GM19372 (cell line): ENCODE measurements at regions not wholly inside any gene's neighbourhood (a gene's known extent, or its start where the extent isn't known, plus 50 kb on each side); places are given as distances from the start of the nearest gene placed in this dataset.
"Not testable (repeated sequence)": the region's sequence is repeated elsewhere in the genome, so short reads cannot be mapped to it uniquely, and the experiment has no call there.

Experiments
- ATAC-seq: cut with Tn5 transposase; IDR thresholded peaks from one replicate; pipeline ENCODE4 v1.9.1; 2021; ENCODE audit warnings: mild to moderate bottlenecking, low read depth, moderate library complexity; ENCODE audit not compliant: unreplicated experiment

DNA sequence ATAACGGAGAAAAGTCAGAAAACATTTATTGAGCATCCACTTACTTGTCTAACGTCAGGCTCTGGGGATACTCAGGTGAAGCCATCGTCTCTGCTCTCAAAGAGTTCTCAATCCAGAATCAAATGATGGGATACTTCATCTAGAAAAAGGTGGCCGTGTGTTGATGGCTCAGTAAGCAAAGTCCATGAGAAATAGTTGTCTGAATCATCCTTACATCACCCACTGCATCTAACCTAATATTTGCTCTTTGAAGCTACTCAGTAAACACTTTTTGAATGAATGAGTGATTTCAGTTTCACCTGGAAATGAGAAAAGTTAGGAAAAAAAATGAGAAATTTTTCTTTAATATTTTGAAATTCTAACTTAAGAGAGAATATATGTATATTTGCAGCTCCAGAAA lies 155.3 kb upstream of the PKN2 start:
- ATAC-seq, result no peak

DNA sequence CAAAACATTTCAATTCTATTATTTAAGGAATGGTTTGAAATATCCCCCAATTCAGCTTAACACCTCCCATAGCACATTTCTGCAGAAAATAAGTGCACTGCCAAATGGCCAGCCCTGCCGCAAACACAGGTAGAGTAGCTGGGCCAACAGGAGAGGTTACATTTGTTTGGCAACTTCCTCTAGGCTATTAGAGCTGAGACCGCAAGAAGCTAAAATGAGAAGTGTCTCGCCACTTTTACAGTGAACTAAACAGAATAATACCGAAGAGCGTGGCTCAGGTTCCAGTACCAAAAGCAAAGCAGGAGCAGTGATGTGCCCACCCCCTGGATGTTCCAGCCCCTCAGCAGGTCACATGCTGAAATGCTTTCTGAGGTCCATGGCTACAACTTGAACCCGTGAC lies 154.5 kb upstream of the PKN2 start:
- ATAC-seq, result no peak

DNA sequence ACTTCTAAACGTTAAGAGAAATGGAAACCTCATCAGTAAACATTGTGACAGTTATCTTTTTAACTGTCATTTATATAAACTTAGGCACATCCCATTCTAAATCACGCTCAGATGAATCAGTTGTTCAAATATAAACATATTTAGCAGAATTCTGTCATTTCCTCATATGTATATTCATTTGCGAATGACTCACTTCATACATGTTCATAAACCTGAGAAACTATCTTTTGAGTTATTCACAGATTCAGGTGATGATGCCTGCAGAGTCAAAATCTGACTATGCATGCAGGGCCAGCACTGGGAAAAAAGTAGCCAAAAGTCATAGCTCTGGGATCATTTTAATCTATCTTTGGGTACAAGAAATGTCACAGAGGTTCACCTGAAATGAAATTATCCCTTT lies 153.8 kb upstream of the PKN2 start:
- no peak for ATAC-seq

DNA sequence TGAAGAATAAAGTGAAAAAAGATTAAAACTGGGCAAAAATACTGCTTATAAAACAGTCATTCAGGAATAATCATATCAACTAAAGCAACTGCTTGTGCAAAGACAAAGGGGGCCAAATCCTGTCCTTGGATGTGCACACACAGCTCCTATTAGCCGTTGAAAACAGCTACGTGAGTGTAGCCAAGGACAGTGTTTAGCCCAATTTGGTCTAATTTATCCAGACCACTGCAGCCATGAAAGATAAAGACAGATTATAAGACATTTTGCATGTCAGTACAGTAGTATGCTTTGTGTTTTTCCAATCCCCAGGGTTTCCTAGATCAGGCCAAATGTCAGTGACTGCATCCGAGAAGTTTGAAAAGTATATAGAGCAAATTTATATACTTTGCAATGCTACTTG lies 146.3 kb upstream of the PKN2 start:
- ATAC-seq, result no peak

DNA sequence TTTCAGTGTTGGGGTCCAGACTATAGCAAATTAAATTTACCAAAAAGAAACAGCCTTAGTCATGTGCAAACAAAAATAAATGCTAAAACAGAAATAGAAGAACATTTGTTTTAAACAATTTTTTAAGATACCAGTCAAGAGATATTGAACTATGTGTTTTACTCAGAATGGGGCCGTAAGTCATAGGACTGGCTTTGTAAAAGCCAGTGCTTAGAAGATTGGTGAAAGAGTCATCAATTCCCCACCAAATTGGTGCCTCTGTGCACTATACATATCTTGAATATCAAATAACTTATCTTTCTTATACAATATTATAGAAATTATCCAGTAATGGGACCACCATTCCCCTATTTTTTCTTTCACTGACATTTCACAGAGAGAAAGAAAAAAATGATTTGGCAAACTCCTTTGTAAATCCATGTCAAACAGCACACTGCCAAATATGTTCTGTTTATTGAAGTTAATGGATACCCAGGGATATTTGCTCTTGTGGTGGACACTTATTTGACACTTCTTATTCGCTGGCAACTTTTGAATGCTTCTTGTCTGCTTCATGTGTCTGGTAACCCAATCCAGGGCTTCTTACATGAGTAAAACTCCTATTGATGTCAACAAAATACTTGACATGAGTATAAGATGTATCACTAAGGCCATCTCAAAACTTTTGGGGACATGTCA lies 145.7 kb upstream of the PKN2 start:
- ATAC-seq, result no peak

DNA sequence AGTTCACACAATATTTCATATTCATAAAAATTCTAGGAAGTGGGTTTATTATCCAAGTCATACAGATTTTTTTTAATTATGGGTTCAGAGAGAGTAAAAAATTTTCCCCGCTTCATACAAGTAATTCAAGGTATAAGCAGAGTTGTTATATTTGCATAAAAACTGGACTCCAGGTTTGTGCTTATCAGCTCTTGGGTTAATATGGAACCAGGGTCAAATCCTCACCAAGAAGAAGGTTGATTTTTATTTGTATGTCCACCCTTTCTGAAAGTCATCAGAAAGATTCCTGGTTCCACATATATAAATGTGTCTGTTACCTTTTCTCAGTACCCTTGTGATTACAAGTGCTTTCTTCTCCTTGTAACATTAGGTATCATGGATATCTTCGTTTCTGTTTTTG lies 143.8 kb upstream of the PKN2 start:
- ATAC-seq, result no peak

- no peak for ATAC-seq
Observed at GRCh38 chr1:88541596-88541995, 142.5 kb upstream of the PKN2 start.

GRCh38 chr1:88544195-88544594 lies 139.9 kb upstream of the PKN2 start:
- no peak for ATAC-seq

DNA sequence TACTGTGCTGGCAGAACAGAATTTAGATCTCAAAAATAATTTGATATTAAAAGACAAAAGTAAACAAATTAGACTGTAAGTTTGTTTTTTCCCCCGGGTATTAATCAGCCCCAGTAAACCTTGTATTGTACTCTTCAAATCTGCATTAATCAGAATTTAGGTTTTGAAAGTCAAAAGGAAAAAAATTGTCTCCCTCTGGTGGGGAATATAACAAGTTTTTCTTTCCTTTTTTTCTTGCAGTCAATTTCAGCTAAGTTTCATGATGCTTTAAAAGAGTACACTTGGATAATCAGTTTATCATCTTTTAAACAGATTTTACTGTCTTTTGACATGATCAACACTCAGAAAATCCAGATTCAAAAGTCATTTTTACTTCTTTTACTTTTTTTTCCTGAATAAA lies 134.5 kb upstream of the PKN2 start:
- no peak for ATAC-seq

DNA sequence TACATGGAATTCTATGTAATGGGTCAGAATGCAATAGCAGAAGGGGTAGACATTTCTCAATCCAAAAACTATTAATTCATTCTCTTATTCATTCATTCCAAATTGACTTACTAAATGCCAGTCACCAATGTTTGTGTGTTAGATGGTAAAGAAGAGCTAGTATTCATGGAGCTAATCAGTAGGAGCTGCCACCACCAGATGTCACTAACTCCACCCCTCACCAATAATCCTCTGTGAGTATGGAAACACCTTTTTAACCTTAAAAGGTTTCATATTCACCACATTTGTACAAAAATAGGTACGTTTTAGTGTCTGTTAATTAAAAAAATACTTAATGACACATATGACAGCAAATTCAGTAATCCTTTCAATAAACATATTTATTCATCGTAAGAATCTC lies 131.8 kb upstream of the PKN2 start:
- no peak for ATAC-seq

GRCh38 chr1:88557014-88557413 lies 127.1 kb upstream of the PKN2 start:
- ATAC-seq, result no peak

DNA sequence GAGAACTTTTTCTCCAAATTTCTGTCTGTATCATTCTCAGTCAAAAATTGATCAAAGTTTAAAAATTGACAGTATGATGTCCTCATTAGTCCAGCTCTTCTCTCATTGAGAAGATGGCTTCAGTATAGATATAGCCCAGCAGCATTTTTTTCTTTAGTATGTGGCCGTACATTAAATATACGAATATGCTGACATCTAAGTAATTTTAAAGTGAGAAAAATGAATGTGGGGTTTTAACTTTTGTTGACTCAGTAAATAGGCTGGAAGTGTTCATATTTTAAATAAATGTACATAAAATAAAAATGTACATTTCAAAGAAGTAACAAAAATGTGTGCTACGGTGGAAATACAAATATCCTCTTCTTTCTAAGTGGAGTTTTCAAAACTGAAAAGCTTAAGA lies 123.5 kb upstream of the PKN2 start:
- no peak for ATAC-seq

- ATAC-seq, result no peak
Observed at GRCh38 chr1:88562991-88563390, 121.1 kb upstream of the PKN2 start.

DNA sequence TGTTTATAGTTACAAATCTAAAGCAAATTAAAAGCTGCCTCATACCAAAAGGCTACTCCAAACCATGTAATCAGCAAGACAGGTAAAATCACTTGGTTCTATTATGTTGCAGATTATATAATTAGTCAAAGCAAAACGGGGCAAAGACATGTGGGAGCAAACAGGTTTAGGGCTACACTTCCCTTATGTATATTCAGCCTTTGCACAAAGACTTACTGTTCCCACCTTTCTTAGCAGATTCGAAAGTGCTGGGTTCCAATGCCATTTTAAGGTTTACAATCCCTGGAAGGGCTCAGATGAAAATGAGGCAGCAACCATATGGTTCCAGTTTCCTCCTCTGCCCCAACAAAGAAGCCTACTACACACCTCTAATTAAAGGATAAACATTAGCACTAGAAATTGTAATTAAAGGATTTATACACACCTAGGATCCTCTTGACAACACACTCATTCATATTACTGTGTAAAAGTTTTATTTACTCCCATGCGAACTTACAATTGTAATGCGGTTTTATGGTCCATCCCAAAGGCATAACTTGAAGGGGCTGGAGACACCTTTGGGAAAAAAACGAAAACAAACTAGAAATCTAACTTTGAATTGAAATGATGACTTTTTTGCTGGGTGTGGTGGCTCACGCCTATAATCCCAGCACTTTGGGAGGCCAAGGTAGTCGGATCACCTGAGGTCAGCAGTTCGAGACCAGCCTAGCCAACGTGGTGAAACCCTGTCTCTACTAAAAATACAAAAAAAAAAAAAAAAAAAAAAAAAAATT lies 117.3 kb upstream of the PKN2 start:
- no peak for ATAC-seq

DNA sequence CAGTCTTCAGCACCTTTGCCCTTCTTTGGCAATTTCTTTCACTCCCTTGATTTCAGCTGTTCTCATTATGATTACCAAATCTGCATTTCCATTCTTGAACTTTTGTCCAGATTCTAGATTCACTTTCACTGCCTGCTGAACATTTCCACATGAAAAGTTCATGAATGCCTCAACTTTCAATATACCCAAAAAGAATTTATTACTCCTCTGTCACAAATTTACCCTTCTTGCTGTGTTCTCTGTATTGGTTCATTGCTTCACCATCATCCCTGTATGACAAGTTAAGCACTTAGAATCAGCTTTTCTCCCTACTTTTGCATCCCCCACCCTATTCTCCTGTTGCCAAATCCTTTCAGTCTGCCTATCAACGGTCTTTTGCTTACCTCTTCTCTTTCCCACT lies 112.6 kb upstream of the PKN2 start:
- no peak for ATAC-seq

- no peak for ATAC-seq
Observed at GRCh38 chr1:88579598-88579997, 104.5 kb upstream of the PKN2 start.

GRCh38 chr1:88581703-88582102 lies 102.4 kb upstream of the PKN2 start:
- ATAC-seq, result no peak

- no peak for ATAC-seq
Observed at GRCh38 chr1:88593358-88593757, 90.7 kb upstream of the PKN2 start.

- ATAC-seq, result no peak
Observed at GRCh38 chr1:88595355-88596002, 88.6 kb upstream of the PKN2 start.

- ATAC-seq, result not testable (repeated sequence)
Observed at GRCh38 chr1:88597973-88598372, 86.1 kb upstream of the PKN2 start.

DNA sequence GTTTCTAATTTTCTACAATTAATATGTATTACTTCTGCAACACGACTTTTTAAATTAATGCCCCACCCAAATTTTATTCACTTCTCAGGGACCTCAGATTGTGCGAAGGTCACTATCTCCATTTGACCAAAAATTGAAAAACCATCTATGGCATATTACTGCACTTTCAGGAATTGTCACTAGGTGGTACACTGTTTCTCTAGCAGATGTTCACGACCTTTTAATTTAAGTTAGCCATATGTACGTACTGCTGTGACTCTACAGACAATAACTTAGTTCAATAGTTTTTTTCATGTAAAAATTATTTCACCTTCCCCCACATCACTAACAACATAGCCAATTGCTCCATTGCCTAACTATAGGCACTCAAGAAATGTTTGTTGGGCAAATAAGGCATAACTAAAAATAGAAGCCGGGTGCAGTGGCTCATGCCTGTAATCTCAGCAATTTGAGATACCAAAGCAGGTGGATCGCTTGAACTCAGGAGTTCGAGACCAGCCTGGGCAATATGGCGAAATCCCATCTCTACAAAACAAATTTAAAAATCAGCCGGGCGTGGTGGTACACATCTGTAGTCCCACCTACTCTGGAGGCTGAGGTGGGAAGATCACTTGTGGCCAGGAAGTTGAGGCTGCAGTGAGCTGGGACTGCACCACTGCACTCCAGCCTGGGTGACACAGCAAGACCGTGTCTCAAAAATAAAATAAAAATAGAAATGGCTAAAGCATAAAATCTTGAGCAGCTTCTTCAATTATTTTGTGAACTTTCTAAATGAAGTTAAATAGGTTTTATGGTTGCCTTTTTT lies 75.7 kb upstream of the PKN2 start:
- ATAC-seq, result peak; percentile 80
